ENCODE measurements at regions not wholly inside any gene's neighbourhood (a gene's known extent, or its start where the extent isn't known, plus 50 kb on each side); places are given as distances from the start of the nearest gene placed in this dataset.

GRCh38 chr6:165910184-165910966, 247.3 kb upstream of the PDE10A start:
- Mint-ChIP-seq H3K27ac (ENCODE audit: unreplicated experiment) (no peak overlapping the region), H3K27me3 (ENCODE audit: low read depth, unreplicated experiment) (peaks cover 21% of the 10 kb centered on the region), H3K4me3 (ENCODE audit: unreplicated experiment) (no peak overlapping the region), H3K4me1 (ENCODE audit: low read depth, unreplicated experiment) (no peaks in the 10 kb centered on the region), H3K36me3 (ENCODE audit: low read depth, unreplicated experiment) (no peaks in the 10 kb centered on the region), H3K9me3 (ENCODE audit: unreplicated experiment) (no peaks in the 10 kb centered on the region)
- Histone ChIP-seq H3K9ac (ENCODE audit: low read length) (no peak overlapping the region), H3K4me3 (ENCODE audit: insufficient read depth, low read depth, low read length) (no peak overlapping the region), H4K20me1 (ENCODE audit: insufficient read depth, low read length) (no peaks in the 10 kb centered on the region), H3K9me3 (ENCODE audit: insufficient read depth, low read depth, low read length) (no peaks in the 10 kb centered on the region), H3K27me3 (ENCODE audit: insufficient read depth, low read length) (no peaks in the 10 kb centered on the region), H3K27ac (ENCODE audit: low read depth, low read length) (no peak overlapping the region), H3K36me3 (ENCODE audit: insufficient read depth, low read length) (no peaks in the 10 kb centered on the region), H2AFZ (ENCODE audit: low read depth, low read length) (no peak overlapping the region), H3K4me2 (ENCODE audit: low read length) (no peak overlapping the region), H3K4me1 (ENCODE audit: insufficient read depth, low read length) (no peaks in the 10 kb centered on the region), H3K79me2 (ENCODE audit: insufficient read depth, low read length) (no peaks in the 10 kb centered on the region)
- no peak for FAIRE-seq
- no peak for DNase-seq (ENCODE audit: low read depth)
- TF ChIP-seq EZH2 (IDR thresholded peaks at IDR 0.05; ENCODE audit: insufficient read depth, low read length), result no peak
- TF ChIP-seq CTCF (IDR thresholded peaks at IDR 0.05; ENCODE audit: insufficient read depth, low read depth, low read length), result no peak

GRCh38 chr6:165906736-165907135, 243.7 kb upstream of the PDE10A start:
- Histone ChIP-seq H3K9ac (ENCODE audit: low read length) (no peak overlapping the region), H4K20me1 (ENCODE audit: insufficient read depth, low read length) (no peaks in the 10 kb centered on the region), H3K27me3 (ENCODE audit: insufficient read depth, low read length) (no peaks in the 10 kb centered on the region), H3K36me3 (ENCODE audit: insufficient read depth, low read length) (no peaks in the 10 kb centered on the region), H3K4me1 (ENCODE audit: insufficient read depth, low read length) (no peaks in the 10 kb centered on the region), H2AFZ (ENCODE audit: low read depth, low read length) (no peak overlapping the region), H3K4me3 (ENCODE audit: insufficient read depth, low read depth, low read length) (no peak overlapping the region), H3K79me2 (ENCODE audit: insufficient read depth, low read length) (no peaks in the 10 kb centered on the region), H3K9me3 (ENCODE audit: insufficient read depth, low read depth, low read length) (no peaks in the 10 kb centered on the region), H3K4me2 (ENCODE audit: low read length) (no peak overlapping the region), H3K27ac (ENCODE audit: low read depth, low read length) (no peak overlapping the region)
- Mint-ChIP-seq H3K4me1 (ENCODE audit: low read depth, unreplicated experiment) (no peaks in the 10 kb centered on the region), H3K36me3 (ENCODE audit: low read depth, unreplicated experiment) (no peaks in the 10 kb centered on the region), H3K9me3 (ENCODE audit: unreplicated experiment) (peaks cover 7% of the 10 kb centered on the region), H3K27me3 (ENCODE audit: low read depth, unreplicated experiment) (peaks cover 32% of the 10 kb centered on the region), H3K4me3 (ENCODE audit: unreplicated experiment) (no peak overlapping the region), H3K27ac (ENCODE audit: unreplicated experiment) (no peak overlapping the region)
- TF ChIP-seq EZH2 (IDR thresholded peaks at IDR 0.05; ENCODE audit: insufficient read depth, low read length) (no peak), CTCF (IDR thresholded peaks at IDR 0.05; ENCODE audit: insufficient read depth, low read depth, low read length) (no peak)
- no peak for DNase-seq (ENCODE audit: low read depth)
- no peak for FAIRE-seq

- no peak overlapping the region for H3K27ac Mint-ChIP-seq (ENCODE audit: unreplicated experiment)
- TF ChIP-seq EZH2 (IDR thresholded peaks at IDR 0.05; ENCODE audit: insufficient read depth, low read length) (no peak), CTCF (IDR thresholded peaks at IDR 0.05; ENCODE audit: insufficient read depth, low read depth, low read length) (no peak)
Measured at GRCh38 chr6:165905744-165906143, 242.7 kb upstream of the PDE10A start.

More at GRCh38 chr6:165905744-165906143, 242.7 kb upstream of the PDE10A start:
- no peaks in the 10 kb centered on the region for H3K9me3 ChIP-seq (ENCODE audit: insufficient read depth, low read depth, low read length)
- H3K79me2 ChIP-seq (ENCODE audit: insufficient read depth, low read length), result no peaks in the 10 kb centered on the region
- peaks cover 39% of the 10 kb centered on the region for H3K27me3 Mint-ChIP-seq (ENCODE audit: low read depth, unreplicated experiment)
- no peak overlapping the region for H3K27ac ChIP-seq (ENCODE audit: low read depth, low read length)
- H3K9me3 Mint-ChIP-seq (ENCODE audit: unreplicated experiment), result peaks cover 7% of the 10 kb centered on the region
- H3K4me3 ChIP-seq (ENCODE audit: insufficient read depth, low read depth, low read length), result no peak overlapping the region
- H3K4me1 ChIP-seq (ENCODE audit: insufficient read depth, low read length), result no peaks in the 10 kb centered on the region
- no peaks in the 10 kb centered on the region for H3K27me3 ChIP-seq (ENCODE audit: insufficient read depth, low read length)
- no peaks in the 10 kb centered on the region for H4K20me1 ChIP-seq (ENCODE audit: insufficient read depth, low read length)
- H3K4me2 ChIP-seq (ENCODE audit: low read length), result no peak overlapping the region
- no peaks in the 10 kb centered on the region for H3K36me3 Mint-ChIP-seq (ENCODE audit: low read depth, unreplicated experiment)
- no peaks in the 10 kb centered on the region for H3K4me1 Mint-ChIP-seq (ENCODE audit: low read depth, unreplicated experiment)
- H3K36me3 ChIP-seq (ENCODE audit: insufficient read depth, low read length), result no peaks in the 10 kb centered on the region
- FAIRE-seq, result no peak
- DNase-seq (ENCODE audit: low read depth), result no peak
- H2AFZ ChIP-seq (ENCODE audit: low read depth, low read length), result no peak overlapping the region
- no peak overlapping the region for H3K4me3 Mint-ChIP-seq (ENCODE audit: unreplicated experiment)
- no peak overlapping the region for H3K9ac ChIP-seq (ENCODE audit: low read length)
